ENCODE measurements at regions not wholly inside any gene's neighbourhood (a gene's known extent, or its start where the extent isn't known, plus 50 kb on each side); places are given as distances from the start of the nearest gene placed in this dataset.

DNA sequence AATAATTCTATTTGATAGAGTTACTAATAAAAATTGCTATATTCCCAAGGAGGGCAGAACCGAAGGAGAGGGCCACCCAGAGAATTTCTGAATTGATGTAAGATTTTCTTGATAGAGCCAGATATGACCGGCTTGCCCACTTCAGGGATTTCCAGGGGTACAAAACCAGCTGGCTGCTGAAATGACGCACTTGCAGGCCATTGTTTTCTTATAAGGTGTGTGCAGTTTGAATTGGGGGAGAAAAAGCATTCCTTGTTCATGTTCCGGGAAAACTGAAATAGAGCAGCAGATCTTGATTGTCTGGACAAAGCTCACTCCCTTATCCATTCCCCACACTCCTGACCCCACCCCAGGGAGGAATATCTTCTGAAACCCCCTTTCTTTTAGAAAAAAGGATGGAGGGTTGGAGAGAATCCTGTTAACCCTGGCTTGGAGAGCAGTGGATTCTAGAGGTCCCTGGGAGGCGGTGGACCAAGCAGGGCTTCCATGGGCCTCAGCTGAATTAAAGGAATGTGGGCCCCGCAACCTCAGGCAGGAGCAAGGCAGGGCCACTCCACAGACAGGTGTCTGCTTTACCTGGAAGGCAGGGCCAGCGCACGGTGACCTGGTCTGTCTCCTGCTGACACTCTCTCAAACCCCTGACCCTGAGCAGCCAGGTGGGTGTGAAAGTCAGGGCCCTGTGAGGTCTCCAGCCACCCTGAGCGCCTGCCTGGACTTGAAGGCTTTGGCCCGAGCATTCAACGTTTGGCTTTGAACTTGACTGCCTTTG lies 96.4 kb downstream of the TMEM170B start:
- DNase-seq, result no peak

DNA sequence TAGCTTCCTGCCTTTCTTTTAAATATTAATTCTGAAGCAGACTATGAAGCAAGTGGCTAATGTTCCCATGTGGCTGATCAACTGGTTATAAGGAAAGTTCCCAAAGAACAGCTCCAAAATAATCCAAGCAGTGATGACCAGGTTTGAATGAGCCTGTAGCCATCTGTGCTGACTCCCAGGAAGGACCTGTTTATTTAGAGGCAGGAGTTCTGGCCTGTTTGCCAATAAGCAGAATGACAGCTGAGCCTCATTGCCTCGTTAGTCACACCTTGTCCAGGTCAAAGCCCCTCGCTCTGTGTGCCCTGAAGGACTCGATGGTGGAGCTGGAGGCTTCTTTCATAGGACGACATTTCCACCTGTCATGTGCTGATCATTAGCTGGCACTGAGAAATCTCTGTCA lies 97.4 kb downstream of the TMEM170B start:
- DNase-seq, result no peak

DNA sequence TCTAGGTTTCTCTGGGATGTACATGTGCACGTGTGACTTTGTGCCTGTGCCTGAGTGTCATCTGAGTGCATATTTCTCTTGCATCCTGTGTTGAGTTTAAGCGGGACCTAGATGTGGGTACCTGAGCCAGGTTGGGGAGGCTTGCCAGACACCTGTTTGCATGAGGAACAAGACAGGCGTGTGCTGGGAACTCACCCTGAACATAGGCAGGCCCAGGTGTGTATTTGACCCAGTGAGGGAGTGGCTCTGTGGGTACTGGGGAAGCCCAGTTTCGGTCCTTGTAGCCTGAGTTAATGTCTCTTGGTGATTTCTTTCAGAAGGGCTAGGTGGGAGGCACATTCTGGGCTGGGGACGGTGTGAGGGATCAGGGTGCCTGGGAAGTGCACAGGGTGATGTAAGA lies 98.6 kb downstream of the TMEM170B start:
- DNase-seq, result no peak

DNA sequence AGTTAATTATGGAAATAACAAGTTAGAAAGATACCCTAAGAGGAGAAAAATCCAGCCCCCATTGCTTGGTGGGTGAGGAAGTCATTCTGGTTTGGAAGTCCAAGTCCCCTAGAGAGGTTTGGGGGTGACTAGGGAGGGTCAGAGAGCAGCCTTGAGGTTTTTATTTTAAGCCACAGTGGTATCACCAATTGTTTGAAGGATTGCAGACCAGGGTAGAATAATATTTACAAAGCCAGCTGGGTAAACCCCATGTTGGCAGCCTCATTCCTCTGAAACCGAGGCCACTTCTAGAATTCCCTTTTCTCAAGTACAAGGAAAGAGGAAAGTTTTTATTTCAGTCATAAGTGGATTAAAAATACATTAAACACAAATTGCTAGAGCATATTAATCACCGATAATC lies 99.7 kb downstream of the TMEM170B start:
- no peak for DNase-seq

DNA sequence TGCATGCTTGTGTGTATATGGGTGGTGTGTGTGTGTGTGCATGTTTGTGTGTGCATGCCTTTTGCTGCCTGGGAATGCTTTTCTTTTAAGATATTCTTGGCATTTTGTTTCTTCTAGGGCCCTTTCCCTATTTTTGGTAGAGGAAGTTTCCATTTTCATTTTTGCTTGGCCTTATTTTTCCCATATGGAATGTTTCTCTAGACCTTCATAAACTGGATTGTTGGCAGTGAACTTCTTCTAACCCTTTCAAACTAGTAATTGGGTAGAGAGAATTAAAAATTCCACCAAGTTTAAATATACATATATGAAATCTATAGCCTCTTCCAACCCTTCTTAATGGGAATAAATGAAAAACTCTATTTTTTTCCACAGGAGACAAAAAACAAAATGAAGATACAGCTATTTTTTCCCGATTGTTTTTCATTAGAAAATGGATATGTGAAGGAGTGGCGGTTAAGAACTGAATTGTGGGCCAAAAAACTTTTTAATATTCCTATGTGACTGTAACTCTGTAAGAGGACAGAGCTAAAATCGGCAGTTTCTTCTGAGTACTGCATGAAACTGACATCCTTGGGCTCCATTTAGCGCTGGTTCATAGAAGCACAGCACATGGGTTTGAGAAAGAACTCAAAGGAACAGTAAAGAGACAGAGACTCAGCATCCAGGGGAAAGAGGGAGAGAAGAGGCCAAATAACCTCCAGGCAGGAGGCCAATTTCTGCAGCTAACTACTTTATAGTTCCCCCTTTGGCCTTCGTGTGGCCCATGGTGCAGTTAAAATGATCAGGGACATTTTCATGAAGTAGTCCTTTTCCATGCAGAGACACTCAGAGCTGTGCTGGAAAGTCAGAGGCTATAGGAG lies 102.1 kb downstream of the TMEM170B start:
- DNase-seq, result no peak

DNA sequence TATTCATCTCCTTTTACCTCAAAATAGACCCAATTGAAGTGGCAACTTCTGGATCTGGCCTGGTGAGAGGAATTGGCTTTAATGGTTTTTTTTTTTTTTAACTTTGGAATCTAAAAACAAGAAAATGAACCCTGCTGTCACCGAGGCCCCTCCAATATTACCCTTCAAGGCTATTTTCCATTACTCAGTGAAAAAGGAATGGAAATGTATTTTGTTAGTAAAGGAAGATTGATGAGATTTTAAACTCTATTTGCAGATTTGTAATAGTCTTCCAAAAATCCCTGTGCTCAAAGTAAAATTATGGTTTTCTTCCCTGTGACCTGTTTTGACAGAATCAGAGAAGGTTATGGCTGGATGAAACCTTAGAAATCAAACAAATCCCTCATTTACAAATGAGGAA lies 102.9 kb downstream of the TMEM170B start:
- no peak for DNase-seq

DNA sequence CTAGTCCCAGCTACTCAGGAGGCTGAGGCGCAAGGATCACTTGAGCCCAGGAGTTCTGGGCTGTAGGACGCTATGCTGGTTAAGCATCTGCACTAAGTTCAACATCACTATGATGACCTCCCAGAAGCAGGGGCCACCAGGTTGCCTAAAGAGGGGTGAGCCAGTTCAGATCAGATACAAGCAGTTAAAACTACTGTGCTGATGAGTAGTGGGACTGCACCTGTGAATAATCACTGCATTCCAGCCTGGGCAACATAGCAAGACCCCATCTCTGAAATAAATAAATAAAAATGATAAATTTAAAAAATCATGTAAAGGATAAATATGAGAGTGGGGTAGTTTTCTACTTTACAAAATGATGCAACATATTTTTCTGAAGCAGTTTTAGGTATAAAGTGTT lies 106.5 kb downstream of the TMEM170B start:
- no peak for DNase-seq

DNA sequence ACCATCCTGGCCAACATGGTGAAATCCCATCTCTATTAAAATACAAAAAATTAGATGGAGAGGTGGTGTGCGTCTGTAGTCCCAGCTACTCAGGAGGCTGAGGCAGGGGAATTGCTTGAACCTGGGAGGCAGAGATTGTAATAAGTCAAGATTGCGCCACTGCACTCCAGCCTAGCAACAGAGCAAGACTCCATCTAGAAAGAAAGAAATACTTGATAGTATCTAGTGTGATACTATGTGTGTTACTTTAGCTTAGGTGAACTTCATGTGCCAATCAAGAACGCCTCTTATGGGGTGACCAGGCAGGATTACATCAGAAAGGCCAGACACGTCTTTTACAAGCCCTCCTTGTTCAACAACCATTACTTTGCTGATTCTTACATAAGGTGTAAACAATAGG lies 107.1 kb downstream of the TMEM170B start:
- no peak for DNase-seq

DNA sequence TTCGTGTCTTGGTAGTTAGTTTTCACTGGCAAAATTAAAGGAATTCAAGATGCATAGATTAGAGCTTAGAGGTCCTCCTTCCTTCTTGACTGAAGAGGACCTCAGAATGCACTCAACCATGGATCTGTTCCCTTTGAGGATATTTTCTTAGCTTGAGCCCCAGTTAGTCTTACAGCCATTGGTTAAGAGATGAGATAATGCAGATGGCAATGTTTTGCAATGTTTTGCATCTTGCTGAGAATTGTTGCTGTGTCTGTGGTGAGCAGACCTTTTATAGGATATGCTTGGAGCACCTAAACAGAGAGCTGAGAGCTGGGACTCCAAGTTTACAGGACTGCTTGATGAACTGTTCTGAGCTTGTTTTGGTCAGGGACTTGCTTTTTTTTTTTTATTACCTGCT lies 107.5 kb downstream of the TMEM170B start:
- DNase-seq, result no peak

DNA sequence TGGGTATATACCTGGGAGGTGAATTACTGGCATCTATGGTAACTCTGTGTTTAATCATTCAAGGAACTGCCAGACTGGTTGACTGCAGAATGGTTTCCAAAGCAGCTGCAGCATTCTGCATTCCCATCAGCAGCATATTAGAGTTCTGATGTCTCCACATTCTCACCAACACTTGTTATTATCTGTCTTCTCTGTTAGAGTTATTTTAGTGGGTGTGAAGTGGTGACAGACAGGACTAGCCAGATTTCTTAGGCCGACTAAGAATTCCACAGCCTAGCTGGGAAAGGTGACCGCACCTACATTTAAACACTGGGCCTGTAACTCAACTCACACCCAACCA lies 110.9 kb downstream of the TMEM170B start:
- no peak for DNase-seq

DNA sequence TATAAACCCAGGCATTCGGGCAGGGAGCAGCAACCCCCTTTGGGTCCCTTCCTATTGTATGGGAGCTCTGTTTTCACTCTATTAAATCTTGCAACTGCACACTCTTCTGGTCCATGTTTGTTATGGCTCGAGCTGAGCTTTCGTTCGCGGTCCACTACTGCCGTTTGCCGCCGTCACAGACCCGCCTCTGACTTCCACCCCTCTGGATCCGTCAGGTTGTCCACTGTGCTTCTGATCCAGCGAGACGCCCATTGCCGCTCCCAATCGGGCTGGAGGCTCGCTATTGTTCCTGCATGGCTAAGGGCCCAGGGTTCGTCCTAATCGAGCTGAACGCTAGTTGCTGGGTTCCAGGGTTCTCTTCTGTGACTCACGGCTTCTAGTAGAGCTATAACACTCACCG lies 111.3 kb downstream of the TMEM170B start:
- no peak for DNase-seq

DNA sequence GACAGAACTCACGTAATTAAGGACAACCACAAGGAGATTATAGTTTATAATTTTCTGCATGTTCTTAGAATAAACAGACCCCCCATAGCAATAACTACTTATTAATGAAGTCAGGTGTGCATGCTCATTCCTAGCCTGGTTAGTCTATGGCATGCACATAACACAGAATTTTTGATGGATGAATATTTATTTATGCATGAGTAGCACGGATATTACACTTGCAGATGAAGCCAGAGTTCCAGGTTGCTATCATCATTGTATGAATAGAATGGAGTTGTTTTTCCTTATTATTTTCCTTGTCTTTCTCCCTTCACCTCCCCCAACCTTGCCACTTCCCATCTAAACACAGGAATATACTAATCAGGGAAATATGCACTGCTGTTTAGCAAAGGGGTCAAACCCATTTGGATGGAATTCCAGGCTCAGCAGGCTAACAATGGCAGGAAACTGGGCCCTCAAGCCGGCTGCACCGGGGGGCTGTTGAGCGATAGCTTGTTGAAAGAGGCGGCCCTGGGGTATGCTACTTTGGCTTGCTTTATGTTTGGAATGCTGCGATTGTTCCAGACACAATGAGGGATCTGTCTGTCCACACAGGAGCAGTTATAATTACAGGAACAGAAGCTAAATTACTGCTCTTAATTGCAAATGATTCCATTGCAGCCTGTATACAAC lies 112.6 kb downstream of the TMEM170B start:
- DNase-seq, result no peak

DNA sequence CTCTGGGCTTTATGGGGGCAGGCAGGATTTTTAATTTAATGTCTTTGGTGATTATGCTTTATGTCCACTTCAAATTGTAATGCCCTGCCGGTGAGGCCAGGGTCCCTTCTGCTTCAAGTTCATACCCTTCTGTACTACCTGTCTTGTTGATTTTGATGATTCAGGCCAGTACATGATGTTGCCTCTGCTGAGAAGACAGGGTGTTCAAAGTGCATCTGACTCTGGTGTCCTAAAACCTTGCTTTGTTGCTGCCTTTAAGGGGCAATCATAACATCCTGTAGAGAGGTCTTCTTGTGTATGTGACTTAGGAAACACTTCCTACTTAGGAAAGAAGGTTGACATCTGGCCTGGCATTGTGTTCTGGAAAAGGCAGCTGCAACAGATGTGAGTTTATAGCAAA lies 113.2 kb downstream of the TMEM170B start:
- DNase-seq, result no peak

DNA sequence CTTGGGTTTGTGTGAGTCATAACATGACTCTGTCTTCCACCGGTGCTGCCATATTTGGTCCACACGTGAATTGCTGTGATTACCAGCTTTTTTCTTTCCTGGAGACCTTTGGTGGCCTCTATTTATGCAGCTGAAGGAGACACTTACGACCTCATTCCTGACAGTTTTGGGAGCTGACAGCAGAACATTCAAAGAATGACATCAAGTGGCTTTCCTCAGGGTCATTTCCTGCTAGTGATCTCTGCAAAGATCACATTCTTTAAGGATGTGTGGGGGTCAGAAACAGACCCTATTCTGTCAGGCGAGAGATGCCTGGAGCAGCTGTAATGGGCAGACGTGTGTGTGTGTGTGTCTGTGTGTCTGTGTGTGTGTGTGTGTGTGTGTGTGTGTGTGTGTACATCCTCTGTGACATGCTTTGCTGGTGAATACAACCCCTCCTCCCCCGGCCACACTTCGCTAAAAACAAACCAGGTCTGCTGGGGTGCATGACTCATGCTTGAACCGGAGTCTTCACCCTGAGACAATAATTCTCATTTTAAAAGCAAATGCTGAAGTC lies 115.6 kb downstream of the TMEM170B start:
- peak; percentile 36 to 46 for DNase-seq

DNA sequence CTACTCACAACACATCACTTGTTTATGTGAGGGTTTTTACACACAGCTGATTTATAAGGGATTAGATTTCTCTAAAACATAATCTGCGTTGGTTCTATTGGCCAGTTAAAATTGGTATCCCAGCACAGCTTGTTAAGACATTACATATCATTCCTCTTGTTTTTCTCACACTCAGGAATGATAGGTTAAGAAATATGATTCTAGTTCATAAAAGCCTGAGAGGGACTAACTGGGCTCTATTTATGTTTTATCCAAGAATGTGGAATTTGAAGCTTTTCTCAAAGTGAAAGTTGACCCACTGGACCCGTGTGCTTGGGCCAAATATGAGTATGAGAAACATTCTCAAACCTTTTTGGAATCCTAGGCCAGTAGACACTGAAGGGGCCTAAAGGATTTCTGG lies 117.3 kb downstream of the TMEM170B start:
- DNase-seq, result no peak

DNA sequence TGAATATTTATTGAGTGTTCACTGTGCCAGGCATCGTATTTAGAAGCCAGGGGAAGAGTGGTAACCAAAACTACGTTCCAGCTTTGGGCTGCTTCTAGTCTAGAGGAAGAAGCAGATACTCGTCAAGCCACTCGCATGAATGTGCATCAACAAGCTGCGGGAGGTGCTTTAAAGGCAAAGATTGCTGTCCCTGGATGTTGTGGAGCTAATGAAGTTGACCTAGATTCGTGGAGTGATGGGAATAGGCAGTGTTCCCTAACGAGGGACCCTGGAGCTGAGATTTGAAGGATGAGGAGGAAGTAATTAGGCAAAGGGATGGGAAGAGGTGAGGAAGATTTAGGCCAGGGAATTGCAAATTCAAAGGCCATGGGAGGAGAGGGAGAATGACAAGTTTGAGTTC lies 118.9 kb downstream of the TMEM170B start:
- no peak for DNase-seq

DNA sequence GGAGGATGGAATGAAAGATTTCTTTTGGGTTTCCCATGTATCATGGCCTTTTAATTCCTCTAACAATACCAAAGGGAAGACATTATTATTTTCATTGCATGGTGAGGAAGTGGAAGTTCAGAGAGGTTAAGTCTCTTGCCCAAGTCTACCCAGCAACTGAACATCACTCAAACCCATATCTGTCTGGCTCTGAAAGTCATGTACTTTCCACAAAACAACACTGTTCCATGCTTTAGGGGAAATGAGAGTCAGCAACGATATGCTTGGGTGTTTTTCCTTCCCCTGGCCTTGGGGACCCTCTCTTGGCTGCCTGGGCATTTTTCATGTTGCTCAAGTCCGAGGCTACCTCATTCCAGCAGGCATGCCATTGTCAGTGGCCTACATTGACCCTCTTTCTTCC lies 118.8 kb downstream of the ADTRP start:
- DNase-seq, result no peak

DNA sequence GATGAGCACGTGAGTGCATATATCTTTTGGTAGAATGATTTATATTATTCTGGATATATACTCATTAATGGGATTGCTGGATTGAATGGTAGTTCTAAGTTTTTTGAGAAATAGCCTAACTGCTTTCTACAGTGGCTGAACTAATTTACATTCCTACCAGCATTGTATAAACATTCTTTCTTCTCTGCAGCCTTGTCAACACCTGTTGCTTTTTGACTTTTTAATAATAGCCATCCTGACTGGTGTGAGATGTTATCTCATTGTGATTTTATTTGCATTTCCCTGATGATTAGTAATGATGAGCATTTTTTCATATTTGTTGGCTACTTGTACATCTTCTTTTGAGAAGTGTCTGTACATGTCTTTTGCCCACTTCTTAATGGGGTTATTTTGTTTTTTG lies 116.3 kb downstream of the ADTRP start:
- no peak for DNase-seq

DNA sequence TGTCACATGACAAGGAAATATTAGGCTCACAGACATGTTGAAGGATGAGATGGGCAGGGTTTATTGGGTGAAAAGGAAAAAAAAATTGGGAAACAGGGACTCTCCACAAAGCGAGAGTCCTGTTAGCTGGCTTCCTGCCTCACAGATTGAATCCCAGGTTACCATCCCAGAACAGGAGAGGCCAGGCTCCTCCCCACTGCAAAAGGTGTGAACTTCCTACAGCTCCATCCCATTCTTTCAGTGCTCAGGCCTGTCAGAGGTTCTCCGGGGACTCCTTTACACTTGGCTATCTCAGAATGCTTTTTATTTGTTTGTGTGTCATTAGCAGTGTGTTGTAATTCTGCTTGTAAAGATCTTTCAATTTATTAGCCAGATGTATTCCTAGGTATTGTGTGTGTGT lies 115.1 kb downstream of the ADTRP start:
- DNase-seq, result no peak

All from activated T-cell treated with anti-CD3 and anti-CD28 coated beads, Interleukin-2, amount 50 U/mL, for 48 hours (primary cell).